ENCODE measurements at regions not wholly inside any gene's neighbourhood (a gene's known extent, or its start where the extent isn't known, plus 50 kb on each side); places are given as distances from the start of the nearest gene placed in this dataset.

- DNase-seq (ENCODE audit: low read depth): no peak
These were observed 162.9 kb upstream of the KIAA1217 start for GRCh38 chr10:24046060-24046459.

GRCh38 chr10:24047176-24047575 is 161.8 kb upstream of the KIAA1217 start:
- no peak overlapping the region for H3K4me3 ChIP-seq (ENCODE audit: low read depth, low read length)
- DNase-seq (ENCODE audit: low read depth): no peak

More at GRCh38 chr10:24046060-24046459, 162.9 kb upstream of the KIAA1217 start:
- H3K4me3 ChIP-seq (ENCODE audit: low read depth, low read length): no peak overlapping the region

- no peak for DNase-seq (ENCODE audit: low read depth)
- H3K4me3 ChIP-seq (ENCODE audit: low read depth, low read length): no peak overlapping the region
These were observed 154.5 kb upstream of the KIAA1217 start for GRCh38 chr10:24054421-24054820.

GRCh38 chr10:24080207-24080606 is 128.7 kb upstream of the KIAA1217 start:
- no peak overlapping the region for H3K4me3 ChIP-seq (ENCODE audit: low read depth, low read length)
- DNase-seq (ENCODE audit: low read depth): no peak

GRCh38 chr10:24086296-24087086 is 122.4 kb upstream of the KIAA1217 start:
- DNase-seq (ENCODE audit: low read depth): no peak
- H3K4me3 ChIP-seq (ENCODE audit: low read depth, low read length): no peak overlapping the region

GRCh38 chr10:24091256-24091655 is 117.7 kb upstream of the KIAA1217 start:
- no peak for DNase-seq (ENCODE audit: low read depth)
- no peak overlapping the region for H3K4me3 ChIP-seq (ENCODE audit: low read depth, low read length)

GRCh38 chr10:24096281-24096680 is 112.7 kb upstream of the KIAA1217 start:
- no peak for DNase-seq (ENCODE audit: low read depth)
- no peak overlapping the region for H3K4me3 ChIP-seq (ENCODE audit: low read depth, low read length)

GRCh38 chr10:24097751-24098207 is 111.2 kb upstream of the KIAA1217 start:
- DNase-seq (ENCODE audit: low read depth): no peak
- H3K4me3 ChIP-seq (ENCODE audit: low read depth, low read length): no peak overlapping the region

GRCh38 chr10:24104895-24105294 is 104.0 kb upstream of the KIAA1217 start:
- no peak for DNase-seq (ENCODE audit: low read depth)
- no peak overlapping the region for H3K4me3 ChIP-seq (ENCODE audit: low read depth, low read length)

- DNase-seq (ENCODE audit: low read depth): no peak
- no peak overlapping the region for H3K4me3 ChIP-seq (ENCODE audit: low read depth, low read length)
These were observed 95.0 kb upstream of the KIAA1217 start for GRCh38 chr10:24113901-24114300.

GRCh38 chr10:24114556-24114955 is 94.4 kb upstream of the KIAA1217 start:
- no peak for DNase-seq (ENCODE audit: low read depth)

GRCh38 chr10:24115403-24115802 is 93.5 kb upstream of the KIAA1217 start:
- no peak for DNase-seq (ENCODE audit: low read depth)
- H3K4me3 ChIP-seq (ENCODE audit: low read depth, low read length): no peak overlapping the region

More at GRCh38 chr10:24114556-24114955, 94.4 kb upstream of the KIAA1217 start:
- no peak overlapping the region for H3K4me3 ChIP-seq (ENCODE audit: low read depth, low read length)

- H3K4me3 ChIP-seq (ENCODE audit: low read depth, low read length): no peak overlapping the region
These were observed 90.7 kb upstream of the KIAA1217 start for GRCh38 chr10:24118246-24118645.

GRCh38 chr10:24119896-24120295 is 89.0 kb upstream of the KIAA1217 start:
- no peak for DNase-seq (ENCODE audit: low read depth)
- H3K4me3 ChIP-seq (ENCODE audit: low read depth, low read length): no peak overlapping the region

More at GRCh38 chr10:24118246-24118645, 90.7 kb upstream of the KIAA1217 start:
- no peak for DNase-seq (ENCODE audit: low read depth)

GRCh38 chr10:24120646-24121045 is 88.3 kb upstream of the KIAA1217 start:
- DNase-seq (ENCODE audit: low read depth): no peak
- H3K4me3 ChIP-seq (ENCODE audit: low read depth, low read length): no peak overlapping the region

- no peak for DNase-seq (ENCODE audit: low read depth)
- no peak overlapping the region for H3K4me3 ChIP-seq (ENCODE audit: low read depth, low read length)
These were observed 81.4 kb upstream of the KIAA1217 start for GRCh38 chr10:24127516-24127915.

- DNase-seq (ENCODE audit: low read depth): no peak
- H3K4me3 ChIP-seq (ENCODE audit: low read depth, low read length): no peak overlapping the region
These were observed 80.7 kb upstream of the KIAA1217 start for GRCh38 chr10:24128066-24128730.

GRCh38 chr10:24132741-24133140 is 76.2 kb upstream of the KIAA1217 start:
- no peak overlapping the region for H3K4me3 ChIP-seq (ENCODE audit: low read depth, low read length)
- DNase-seq (ENCODE audit: low read depth): no peak

- DNase-seq (ENCODE audit: low read depth): no peak
- no peak overlapping the region for H3K4me3 ChIP-seq (ENCODE audit: low read depth, low read length)
These were observed 75.1 kb upstream of the KIAA1217 start for GRCh38 chr10:24133835-24134234.

- no peak overlapping the region for H3K4me3 ChIP-seq (ENCODE audit: low read depth, low read length)
These were observed 72.9 kb upstream of the KIAA1217 start for GRCh38 chr10:24136070-24136469.

GRCh38 chr10:24147321-24147720 is 61.6 kb upstream of the KIAA1217 start:
- no peak overlapping the region for H3K4me3 ChIP-seq (ENCODE audit: low read depth, low read length)
- no peak for DNase-seq (ENCODE audit: low read depth)

More at GRCh38 chr10:24136070-24136469, 72.9 kb upstream of the KIAA1217 start:
- no peak for DNase-seq (ENCODE audit: low read depth)
